ENCODE measurements at regions not wholly inside any gene's neighbourhood (a gene's known extent, or its start where the extent isn't known, plus 50 kb on each side); places are given as distances from the start of the nearest gene placed in this dataset.

- DNase-seq (ENCODE audit: low spot score, unreplicated experiment), result no peak
- H3K4me3 Mint-ChIP-seq (ENCODE audit: low read depth), result no peak overlapping the region
- peaks cover 15% of the 10 kb centered on the region for H3K9me3 Mint-ChIP-seq (ENCODE audit: low read depth)
- H3K36me3 Mint-ChIP-seq (ENCODE audit: insufficient read depth), result no peaks in the 10 kb centered on the region
- H3K27ac Mint-ChIP-seq, result no peak overlapping the region
- H3K27me3 Mint-ChIP-seq, result no peaks in the 10 kb centered on the region
- H3K4me1 Mint-ChIP-seq (ENCODE audit: low read depth), result peaks cover 12% of the 10 kb centered on the region
- no peak for TF ChIP-seq CTCF (IDR thresholded peaks at IDR 0.05; ENCODE audit: unreplicated experiment)
Measured at GRCh38 chr13:47100214-47100853, 203.5 kb upstream of the HTR2A start.

GRCh38 chr13:47094734-47095434, 198.0 kb upstream of the HTR2A start:
- no peaks in the 10 kb centered on the region for H3K9me3 Mint-ChIP-seq (ENCODE audit: low read depth)
- no peak for DNase-seq (ENCODE audit: low spot score, unreplicated experiment)
- H3K27ac Mint-ChIP-seq, result no peak overlapping the region
- no peaks in the 10 kb centered on the region for H3K36me3 Mint-ChIP-seq (ENCODE audit: insufficient read depth)
- H3K27me3 Mint-ChIP-seq, result no peaks in the 10 kb centered on the region
- peaks cover 12% of the 10 kb centered on the region for H3K4me1 Mint-ChIP-seq (ENCODE audit: low read depth)
- H3K4me3 Mint-ChIP-seq (ENCODE audit: low read depth), result no peak overlapping the region
- no peak for TF ChIP-seq CTCF (IDR thresholded peaks at IDR 0.05; ENCODE audit: unreplicated experiment)

GRCh38 chr13:47092202-47092601, 195.3 kb upstream of the HTR2A start:
- H3K4me3 Mint-ChIP-seq (ENCODE audit: low read depth), result no peak overlapping the region
- no peaks in the 10 kb centered on the region for H3K27me3 Mint-ChIP-seq
- TF ChIP-seq CTCF (IDR thresholded peaks at IDR 0.05; ENCODE audit: unreplicated experiment), result no peak
- no peaks in the 10 kb centered on the region for H3K9me3 Mint-ChIP-seq (ENCODE audit: low read depth)
- H3K27ac Mint-ChIP-seq, result no peak overlapping the region
- H3K36me3 Mint-ChIP-seq (ENCODE audit: insufficient read depth), result no peaks in the 10 kb centered on the region
- peaks cover 9% of the 10 kb centered on the region for H3K4me1 Mint-ChIP-seq (ENCODE audit: low read depth)
- no peak for DNase-seq (ENCODE audit: low spot score, unreplicated experiment)

- no peaks in the 10 kb centered on the region for H3K36me3 Mint-ChIP-seq (ENCODE audit: insufficient read depth)
- no peak for TF ChIP-seq CTCF (IDR thresholded peaks at IDR 0.05; ENCODE audit: unreplicated experiment)
- peaks cover 2% of the 10 kb centered on the region for H3K4me1 Mint-ChIP-seq (ENCODE audit: low read depth)
- H3K27ac Mint-ChIP-seq, result no peak overlapping the region
- H3K4me3 Mint-ChIP-seq (ENCODE audit: low read depth), result no peak overlapping the region
- H3K9me3 Mint-ChIP-seq (ENCODE audit: low read depth), result no peaks in the 10 kb centered on the region
- H3K27me3 Mint-ChIP-seq, result no peaks in the 10 kb centered on the region
- DNase-seq (ENCODE audit: low spot score, unreplicated experiment), result no peak
Measured at GRCh38 chr13:47087841-47088240, 191.0 kb upstream of the HTR2A start.

GRCh38 chr13:47087241-47087640, 190.4 kb upstream of the HTR2A start:
- DNase-seq (ENCODE audit: low spot score, unreplicated experiment), result no peak
- peaks cover 6% of the 10 kb centered on the region for H3K9me3 Mint-ChIP-seq (ENCODE audit: low read depth)
- H3K27ac Mint-ChIP-seq, result no peak overlapping the region
- no peaks in the 10 kb centered on the region for H3K36me3 Mint-ChIP-seq (ENCODE audit: insufficient read depth)
- TF ChIP-seq CTCF (IDR thresholded peaks at IDR 0.05; ENCODE audit: unreplicated experiment), result no peak
- H3K4me1 Mint-ChIP-seq (ENCODE audit: low read depth), result peaks cover 5% of the 10 kb centered on the region
- H3K4me3 Mint-ChIP-seq (ENCODE audit: low read depth), result no peak overlapping the region
- H3K27me3 Mint-ChIP-seq, result no peaks in the 10 kb centered on the region
